ENCODE measurements at regions not wholly inside any gene's neighbourhood (a gene's known extent, or its start where the extent isn't known, plus 50 kb on each side); places are given as distances from the start of the nearest gene placed in this dataset.

DNA sequence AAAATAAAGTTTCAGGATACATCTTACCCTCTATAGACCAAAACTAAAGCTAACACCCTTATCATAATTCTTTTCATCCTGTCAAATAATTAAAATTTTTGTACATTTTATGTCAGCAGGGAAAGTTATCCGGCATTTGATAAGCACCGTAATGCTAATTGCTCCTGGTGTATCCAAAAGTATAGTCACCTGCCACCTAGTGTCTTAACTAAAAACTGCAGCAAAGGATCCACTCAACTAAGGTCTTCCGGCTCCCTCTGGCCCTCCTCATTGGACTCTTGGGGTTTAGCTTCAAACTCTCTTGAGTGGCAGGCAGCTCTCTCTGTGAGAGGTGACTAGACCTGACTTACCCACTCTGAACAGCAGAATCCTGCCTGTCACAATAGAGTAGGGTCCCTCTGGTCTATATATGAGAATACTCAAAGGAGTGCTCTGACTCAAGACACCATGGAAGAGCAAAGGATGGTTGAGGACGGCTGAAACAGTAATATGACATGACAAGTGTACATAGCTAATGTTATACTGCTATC lies 60.4 kb upstream of the CAST start:
- TF ChIP-seq YY1 (IDR thresholded peaks at IDR 0.05; ENCODE audit: low read depth) (no peak), POLR2AphosphoS5 (IDR thresholded peaks at IDR 0.05; ENCODE audit: low read depth, low read length) (no peak), CTCF (IDR thresholded peaks at IDR 0.05) (peak; percentile 81), EZH2phosphoT487 (IDR thresholded peaks at IDR 0.05; ENCODE audit: borderline replicate concordance, low read depth) (no peak), TAF1 (IDR thresholded peaks at IDR 0.05; ENCODE audit: borderline replicate concordance, low read depth, low read length) (no peak), SMC3 (IDR thresholded peaks at IDR 0.05; ENCODE audit: low read depth, low read length) (peak; percentile 87)
